ENCODE measurements at regions not wholly inside any gene's neighbourhood (a gene's known extent, or its start where the extent isn't known, plus 50 kb on each side); places are given as distances from the start of the nearest gene placed in this dataset.

- TF ChIP-seq CTCF (IDR thresholded peaks at IDR 0.05) (no peak), POLR2A (IDR thresholded peaks at IDR 0.05) (no peak), POLR2AphosphoS5 (IDR thresholded peaks at IDR 0.05) (no peak)
Observed at GRCh38 chr10:30762620-30763019, 133.1 kb upstream of the LYZL2 start.
